Calu3 (cell line): ENCODE measurements at regions not wholly inside any gene's neighbourhood (a gene's known extent, or its start where the extent isn't known, plus 50 kb on each side); places are given as distances from the start of the nearest gene placed in this dataset.

Experiments used
- BruUV-seq: library from RNA; stranded (reverse); fragments of 400-500 nt; replicated peaks from 2 replicates; lab custom pipeline; 2021; lab: Mats Ljungman, UMichigan
- CTCF ChIA-PET: fragments of 300-600 bp; sonication (Branson Sonifier 250); formaldehyde crosslinking; loops from one replicate; lab custom pipeline; 2022; ENCODE audit warnings: antibody characterized with exemption; lab: Charles Lee
- DNase-seq: peaks from one replicate; pipeline ENCODE4 v3.0.0; 2022
- H3K27ac Mint-ChIP-seq: one replicate; pipeline ENCODE4 v1.8.0; 2022; ENCODE audit warnings: mixed read lengths; ENCODE audit not compliant: unreplicated experiment
- H3K27me3 Mint-ChIP-seq: one replicate; pipeline ENCODE4 v1.8.0; 2022; ENCODE audit warnings: mixed read lengths; ENCODE audit not compliant: unreplicated experiment
- H3K36me3 Mint-ChIP-seq: one replicate; pipeline ENCODE4 v1.8.0; 2022; ENCODE audit warnings: mild to moderate bottlenecking, moderate library complexity, mixed read lengths; ENCODE audit not compliant: insufficient read depth, unreplicated experiment
- H3K4me1 Mint-ChIP-seq: one replicate; pipeline ENCODE4 v1.8.0; 2022; ENCODE audit warnings: mild to moderate bottlenecking, low read depth, mixed read lengths; ENCODE audit not compliant: unreplicated experiment
- H3K4me3 Mint-ChIP-seq: one replicate; pipeline ENCODE4 v1.8.0; 2022; ENCODE audit warnings: mild to moderate bottlenecking, low read depth, moderate library complexity, mixed read lengths; ENCODE audit not compliant: unreplicated experiment
- H3K9me3 Mint-ChIP-seq: one replicate; pipeline ENCODE4 v1.8.0; 2022; ENCODE audit warnings: low read depth, mixed read lengths; ENCODE audit not compliant: unreplicated experiment
- CTCF ChIP-seq: fragments of 200-600 bp; IDR thresholded peaks from one replicate; pipeline ENCODE4 v1.8.0; 2022; ENCODE audit warnings: antibody characterized with exemption; ENCODE audit not compliant: unreplicated experiment
- intact Hi-C: fragments of 100-400 bp; cut with micrococcal nuclease; formaldehyde crosslinking; loops from one replicate; pipeline ENCODE4 v1.10.0; 2022; ENCODE audit not compliant: unreplicated experiment

- Mint-ChIP-seq H3K27ac (no peak overlapping the region), H3K36me3 (no peaks in the 10 kb centered on the region), H3K9me3 (no peaks in the 10 kb centered on the region), H3K27me3 (no peaks in the 10 kb centered on the region), H3K4me3 (no peak overlapping the region), H3K4me1 (no peaks in the 10 kb centered on the region)
- intact Hi-C loops, result no loop called here
- CTCF ChIA-PET, result interaction anchor here (1.2 kb wide), 1 partner anchor 19 kb away, joined by 4 read pairs; no protein-coding TSS in a partner anchor
- TF ChIP-seq CTCF, result no peak
- BruUV-seq, result no TSS peak
- no peak for DNase-seq
Observed at GRCh38 chr7:111667488-111667887, 105.2 kb upstream of the IMMP2L start.

- DNase-seq, result no peak
- no peak for TF ChIP-seq CTCF
- Mint-ChIP-seq H3K36me3 (no peaks in the 10 kb centered on the region), H3K27ac (no peak overlapping the region), H3K4me3 (no peak overlapping the region), H3K27me3 (no peaks in the 10 kb centered on the region), H3K4me1 (no peaks in the 10 kb centered on the region), H3K9me3 (peaks cover 4% of the 10 kb centered on the region)
- BruUV-seq, result no TSS peak
- CTCF ChIA-PET, result no interaction called here
- intact Hi-C loops, result no loop called here
Observed at GRCh38 chr7:111666260-111666659, 104.0 kb upstream of the IMMP2L start.

- H3K27me3 Mint-ChIP-seq, result no peaks in the 10 kb centered on the region
- CTCF ChIA-PET, result no interaction called here
- no TSS peak for BruUV-seq
- intact Hi-C loops, result no loop called here
- no peaks in the 10 kb centered on the region for H3K4me1 Mint-ChIP-seq
- no peak overlapping the region for H3K27ac Mint-ChIP-seq
- H3K4me3 Mint-ChIP-seq, result no peak overlapping the region
- no peaks in the 10 kb centered on the region for H3K36me3 Mint-ChIP-seq
- DNase-seq, result no peak
- TF ChIP-seq CTCF, result no peak
- peaks cover 7% of the 10 kb centered on the region for H3K9me3 Mint-ChIP-seq
Observed at GRCh38 chr7:111663771-111664170, 101.5 kb upstream of the IMMP2L start.

- CTCF ChIA-PET, result no interaction called here
- TF ChIP-seq CTCF, result no peak
- no peaks in the 10 kb centered on the region for H3K36me3 Mint-ChIP-seq
- no peaks in the 10 kb centered on the region for H3K4me1 Mint-ChIP-seq
- H3K27me3 Mint-ChIP-seq, result no peaks in the 10 kb centered on the region
- H3K27ac Mint-ChIP-seq, result no peak overlapping the region
- H3K4me3 Mint-ChIP-seq, result no peak overlapping the region
- no peak for DNase-seq
- BruUV-seq, result no TSS peak
- intact Hi-C loops, result no loop called here
- H3K9me3 Mint-ChIP-seq, result peaks cover 7% of the 10 kb centered on the region
Observed at GRCh38 chr7:111662386-111662785, 100.1 kb upstream of the IMMP2L start.
